Vagina (tissue), 2 donors: ENCODE measurements at regions not wholly inside any gene's neighbourhood (a gene's known extent, or its start where the extent isn't known, plus 50 kb on each side); places are given as distances from the start of the nearest gene placed in this dataset.

ENCODE experiments used
- CTCF ChIP-seq, 3 experiments: fragments of 450-650 bp in 2 of 3; fragments of 200-600 bp in 1 of 3; sonication (generic) in 1 of 3; IDR thresholded peaks; one replicate each; pipeline ENCODE4 v1.5.1; 2017 to 2019; ENCODE audit warnings: antibody characterized with exemption in 3 of 3, mild to moderate bottlenecking in 2 of 3, moderate library complexity in 2 of 3
- POLR2A ChIP-seq, 2 donors: fragments of 450-650 bp; IDR thresholded peaks; one replicate each; pipeline ENCODE4 v1.6.1; 2017; ENCODE audit warnings: antibody characterized with exemption in 2 of 2, mild to moderate bottlenecking in 2 of 2, moderate library complexity in 2 of 2
- POLR2AphosphoS5 ChIP-seq, 2 donors: sonication (generic); formaldehyde crosslinking; IDR thresholded peaks; one replicate each; pipeline ENCODE4 v1.9.0; 2017; ENCODE audit warnings: antibody characterized with exemption in 2 of 2, mild to moderate bottlenecking in 2 of 2, low read depth in 1 of 2; ENCODE audit not compliant: insufficient read depth in 1 of 2

DNA sequence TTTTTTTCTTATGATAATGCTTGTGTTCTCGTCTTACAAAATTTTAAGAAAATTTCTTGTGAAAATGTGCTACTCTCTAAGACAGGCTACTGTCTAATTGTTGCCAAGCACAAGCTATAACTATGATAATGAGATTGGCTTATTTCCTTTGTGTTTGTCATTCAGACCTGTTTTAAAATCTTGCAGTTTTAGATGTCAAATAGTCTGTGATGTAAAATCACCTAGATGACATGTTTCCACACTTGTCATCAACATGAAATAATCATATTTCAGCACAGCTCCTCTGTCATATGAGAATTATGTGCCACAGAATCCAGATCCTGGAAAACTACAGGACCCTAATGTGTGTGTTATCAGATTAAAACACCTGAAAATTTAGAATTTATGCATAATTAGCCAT lies 539.7 kb downstream of the USP25 start:
- no peak for TF ChIP-seq CTCF (IDR thresholded peaks at IDR 0.05)
- no peak for TF ChIP-seq POLR2A (IDR thresholded peaks at IDR 0.05)
- TF ChIP-seq POLR2AphosphoS5 (IDR thresholded peaks at IDR 0.05; ENCODE audit: insufficient read depth in 1 of 2, low read depth in 1 of 2): no peak
